ENCODE measurements at regions not wholly inside any gene's neighbourhood (a gene's known extent, or its start where the extent isn't known, plus 50 kb on each side); places are given as distances from the start of the nearest gene placed in this dataset.

GRCh38 chr19:13600091-13600490, 93.8 kb upstream of the CACNA1A start:
- H3K27me3 ChIP-seq, result no peaks in the 10 kb centered on the region
- DNase-seq (ENCODE audit: low spot score), result no peak
- H3K27ac ChIP-seq, result no peak overlapping the region
- H3K4me1 ChIP-seq, result no peaks in the 10 kb centered on the region
- H3K36me3 ChIP-seq, result no peaks in the 10 kb centered on the region
- TF ChIP-seq CTCF (IDR thresholded peaks at IDR 0.05), result no peak
- no peak overlapping the region for H3K4me3 ChIP-seq
- no peaks in the 10 kb centered on the region for H3K9me3 ChIP-seq

- no peak overlapping the region for H3K4me3 ChIP-seq
- H3K27me3 ChIP-seq, result no peaks in the 10 kb centered on the region
- no peaks in the 10 kb centered on the region for H3K9me3 ChIP-seq
- H3K4me1 ChIP-seq, result no peaks in the 10 kb centered on the region
- no peaks in the 10 kb centered on the region for H3K36me3 ChIP-seq
- DNase-seq (ENCODE audit: low spot score), result no peak
- TF ChIP-seq CTCF (IDR thresholded peaks at IDR 0.05), result no peak
- no peak overlapping the region for H3K27ac ChIP-seq
Observed at GRCh38 chr19:13599681-13600080, 93.4 kb upstream of the CACNA1A start.

DNA sequence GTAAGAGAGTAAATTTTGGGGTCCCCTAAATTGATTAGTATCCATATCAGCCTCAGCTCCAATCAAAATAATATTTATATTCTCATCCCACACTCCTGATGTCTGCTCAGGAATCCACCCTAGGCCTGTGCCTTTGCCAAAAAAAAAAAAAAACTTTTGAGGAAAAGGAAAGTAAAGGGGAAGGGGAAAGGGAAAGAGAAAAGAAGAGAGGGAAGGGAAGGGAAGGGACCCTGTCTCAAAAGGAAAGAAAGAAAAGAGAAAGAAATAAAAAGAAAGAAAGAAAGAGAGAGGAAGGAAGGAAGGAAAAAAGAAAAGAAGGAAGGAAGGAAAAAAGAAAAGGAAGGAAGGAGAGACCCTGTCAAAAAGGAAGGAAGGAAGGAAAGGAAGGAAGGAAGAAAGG, 91.8 kb upstream of the CACNA1A start:
- DNase-seq (ENCODE audit: low spot score), result no peak
- no peak overlapping the region for H3K27ac ChIP-seq
- no peaks in the 10 kb centered on the region for H3K9me3 ChIP-seq
- no peaks in the 10 kb centered on the region for H3K4me1 ChIP-seq
- no peaks in the 10 kb centered on the region for H3K36me3 ChIP-seq
- H3K27me3 ChIP-seq, result no peaks in the 10 kb centered on the region
- no peak overlapping the region for H3K4me3 ChIP-seq
- TF ChIP-seq CTCF (IDR thresholded peaks at IDR 0.05), result no peak

- Histone ChIP-seq H3K9me3 (no peaks in the 10 kb centered on the region), H3K4me1 (no peaks in the 10 kb centered on the region), H3K27me3 (no peaks in the 10 kb centered on the region), H3K36me3 (no peaks in the 10 kb centered on the region), H3K27ac (no peak overlapping the region), H3K4me3 (no peak overlapping the region)
- TF ChIP-seq CTCF (IDR thresholded peaks at IDR 0.05), result peak in 1 of 2 donors; percentile 76
- DNase-seq (ENCODE audit: low spot score), result peak; percentile 62
Observed at GRCh38 chr19:13597640-13598039, 91.4 kb upstream of the CACNA1A start.

- Histone ChIP-seq H3K27ac (no peak overlapping the region), H3K36me3 (no peaks in the 10 kb centered on the region), H3K9me3 (no peaks in the 10 kb centered on the region), H3K4me3 (no peak overlapping the region), H3K27me3 (no peaks in the 10 kb centered on the region), H3K4me1 (peaks cover 0 to 6% of the 10 kb centered on the region in 2 donors)
- peak; percentile 94 to 99 for TF ChIP-seq CTCF (IDR thresholded peaks at IDR 0.05)
- peak; percentile 61 for DNase-seq (ENCODE audit: low spot score)
Observed at GRCh38 chr19:13588957-13589833, 82.9 kb upstream of the CACNA1A start.

DNA sequence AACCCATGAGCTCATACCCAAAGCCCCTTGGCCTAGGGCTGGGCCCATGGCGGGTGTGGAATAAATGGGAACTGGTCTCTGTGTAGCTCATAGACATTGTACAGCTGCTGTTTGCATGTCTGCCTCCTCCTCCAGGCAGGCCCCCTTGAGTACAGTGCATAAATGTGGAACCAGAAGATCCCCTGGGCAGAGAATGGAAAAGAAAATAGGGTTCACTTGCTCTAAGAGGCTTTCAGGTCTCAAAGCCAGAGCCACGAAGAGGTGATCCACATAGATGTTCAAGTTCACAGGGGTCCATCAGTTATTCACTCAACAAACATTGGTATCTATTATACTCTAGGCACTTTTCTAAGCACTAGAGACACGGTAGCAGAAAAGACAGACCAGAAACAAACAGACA, 79.2 kb upstream of the CACNA1A start:
- H3K4me1 ChIP-seq, result peaks cover 0 to 6% of the 10 kb centered on the region in 2 donors
- TF ChIP-seq CTCF (IDR thresholded peaks at IDR 0.05), result no peak
- no peaks in the 10 kb centered on the region for H3K27me3 ChIP-seq
- DNase-seq (ENCODE audit: low spot score), result no peak
- H3K27ac ChIP-seq, result no peak overlapping the region
- no peaks in the 10 kb centered on the region for H3K9me3 ChIP-seq
- H3K4me3 ChIP-seq, result no peak overlapping the region
- no peaks in the 10 kb centered on the region for H3K36me3 ChIP-seq

All from right atrium auricular region (tissue), 2 donors.